ENCODE measurements at regions not wholly inside any gene's neighbourhood (a gene's known extent, or its start where the extent isn't known, plus 50 kb on each side); places are given as distances from the start of the nearest gene placed in this dataset.
A peak's percentile ranks its signal among the peaks of the same experiment; 100 is the strongest.

DNA sequence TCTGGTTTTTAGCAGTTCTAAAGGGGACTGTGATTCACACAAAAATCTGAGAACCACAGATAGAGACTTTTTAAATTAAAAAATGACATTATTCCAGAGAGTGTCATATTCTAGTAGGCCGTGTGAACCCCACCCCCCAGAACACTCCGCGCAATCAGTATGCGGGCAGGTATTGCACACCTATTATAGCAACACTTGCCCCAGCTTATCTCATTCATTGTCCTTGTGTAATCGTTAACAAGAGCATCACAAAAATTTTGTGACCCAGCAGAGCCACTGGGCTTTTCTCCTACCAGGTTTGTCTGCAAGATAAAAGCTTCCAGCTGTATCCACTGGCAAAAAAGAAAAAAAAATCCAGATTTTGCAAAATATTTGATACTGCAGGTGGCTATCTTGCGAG is 394.1 kb upstream of the SMIM31 start:
- H3K36me3 ChIP-seq (ENCODE audit: control insufficient read depth, insufficient read depth, low read length, severe bottlenecking) = no peaks in the 10 kb centered on the region
- H3K4me3 ChIP-seq (ENCODE audit: low read length) = no peak overlapping the region
- no peaks in the 10 kb centered on the region for H3K4me1 ChIP-seq (ENCODE audit: control insufficient read depth, insufficient read depth, low read length)
- H3K27me3 ChIP-seq (replicated peaks; ENCODE audit: control insufficient read depth, insufficient read depth, low read length) = no peaks in the 10 kb centered on the region
- no peak for DNase-seq (ENCODE audit: low read depth)
- no peak overlapping the region for H3K9ac ChIP-seq (ENCODE audit: low read length)
- no peaks in the 10 kb centered on the region for H3K9me3 ChIP-seq (ENCODE audit: control insufficient read depth, low read length)

DNA sequence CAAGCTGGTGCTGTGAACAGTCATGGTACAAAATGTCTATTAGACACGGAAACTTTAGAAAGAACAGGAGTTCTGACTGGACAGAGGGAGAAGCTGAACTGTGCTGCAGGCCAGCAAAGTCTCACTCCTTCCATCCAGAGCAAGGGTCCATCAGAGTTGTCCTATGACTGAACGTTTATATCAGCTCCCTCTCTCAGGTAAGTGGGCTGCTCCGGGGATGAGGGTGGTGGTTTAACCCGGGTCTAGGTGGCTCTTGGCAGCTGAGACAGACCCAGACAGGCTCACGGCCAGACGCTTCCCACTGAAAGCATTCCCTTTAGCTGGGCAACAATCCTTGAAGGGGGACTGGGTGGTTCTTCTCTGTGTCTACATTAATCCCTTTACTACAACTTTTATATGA is 385.0 kb upstream of the SMIM31 start:
- no peaks in the 10 kb centered on the region for H3K4me1 ChIP-seq (ENCODE audit: control insufficient read depth, insufficient read depth, low read length)
- no peak overlapping the region for H3K9ac ChIP-seq (ENCODE audit: low read length)
- no peaks in the 10 kb centered on the region for H3K36me3 ChIP-seq (ENCODE audit: control insufficient read depth, insufficient read depth, low read length, severe bottlenecking)
- no peak for DNase-seq (ENCODE audit: low read depth)
- no peaks in the 10 kb centered on the region for H3K27me3 ChIP-seq (replicated peaks; ENCODE audit: control insufficient read depth, insufficient read depth, low read length)
- no peaks in the 10 kb centered on the region for H3K9me3 ChIP-seq (ENCODE audit: control insufficient read depth, low read length)
- no peak overlapping the region for H3K4me3 ChIP-seq (ENCODE audit: low read length)

DNA sequence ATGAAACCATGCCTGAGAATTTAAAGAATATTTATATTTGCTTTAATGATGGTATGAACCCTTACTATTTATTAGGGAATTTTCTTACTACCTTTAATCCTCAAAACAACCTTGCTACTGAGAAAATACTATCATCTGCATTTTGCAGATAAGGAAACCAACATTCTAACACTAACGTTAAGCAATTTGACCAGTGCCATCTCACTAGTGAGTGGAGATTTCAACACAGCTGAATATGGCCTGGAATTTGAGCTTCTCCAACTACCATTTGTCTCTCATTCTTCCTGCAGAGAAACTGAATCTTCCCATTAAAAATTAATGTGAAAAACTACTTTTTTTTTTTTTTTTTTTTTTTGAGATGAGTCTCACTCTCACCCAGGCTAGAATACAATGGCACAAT is 380.9 kb upstream of the SMIM31 start:
- H3K27me3 ChIP-seq (replicated peaks; ENCODE audit: control insufficient read depth, insufficient read depth, low read length) = no peaks in the 10 kb centered on the region
- no peak overlapping the region for H3K4me3 ChIP-seq (ENCODE audit: low read length)
- no peak for DNase-seq (ENCODE audit: low read depth)
- H3K9me3 ChIP-seq (ENCODE audit: control insufficient read depth, low read length) = no peaks in the 10 kb centered on the region
- no peaks in the 10 kb centered on the region for H3K4me1 ChIP-seq (ENCODE audit: control insufficient read depth, insufficient read depth, low read length)
- no peak overlapping the region for H3K9ac ChIP-seq (ENCODE audit: low read length)
- H3K36me3 ChIP-seq (ENCODE audit: control insufficient read depth, insufficient read depth, low read length, severe bottlenecking) = no peaks in the 10 kb centered on the region

DNA sequence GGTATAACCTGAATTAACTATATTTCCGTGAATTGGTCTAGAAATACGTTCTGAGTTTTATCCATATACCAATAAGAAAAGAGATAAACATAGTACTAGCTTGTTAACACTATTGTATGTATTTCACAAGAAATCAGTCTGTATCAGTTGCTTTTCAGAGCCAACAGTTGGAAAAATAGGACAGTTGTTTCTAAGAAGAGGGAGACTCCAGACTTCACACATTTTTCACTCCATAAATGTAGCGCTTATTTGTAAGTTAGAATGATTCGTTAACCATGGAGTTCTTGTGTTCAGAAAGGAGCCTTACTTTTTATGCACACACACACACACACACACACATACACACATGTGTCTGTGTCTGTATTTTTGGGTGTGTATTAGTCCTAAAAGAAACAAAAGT is 376.7 kb upstream of the SMIM31 start:
- Histone ChIP-seq H3K36me3 (ENCODE audit: control insufficient read depth, insufficient read depth, low read length, severe bottlenecking) (no peaks in the 10 kb centered on the region), H3K27me3 (replicated peaks; ENCODE audit: control insufficient read depth, insufficient read depth, low read length) (peaks cover 4% of the 10 kb centered on the region), H3K4me1 (ENCODE audit: control insufficient read depth, insufficient read depth, low read length) (no peaks in the 10 kb centered on the region), H3K4me3 (ENCODE audit: low read length) (no peak overlapping the region), H3K9me3 (ENCODE audit: control insufficient read depth, low read length) (no peaks in the 10 kb centered on the region), H3K9ac (ENCODE audit: low read length) (no peak overlapping the region)
- DNase-seq (ENCODE audit: low read depth) = no peak

DNA sequence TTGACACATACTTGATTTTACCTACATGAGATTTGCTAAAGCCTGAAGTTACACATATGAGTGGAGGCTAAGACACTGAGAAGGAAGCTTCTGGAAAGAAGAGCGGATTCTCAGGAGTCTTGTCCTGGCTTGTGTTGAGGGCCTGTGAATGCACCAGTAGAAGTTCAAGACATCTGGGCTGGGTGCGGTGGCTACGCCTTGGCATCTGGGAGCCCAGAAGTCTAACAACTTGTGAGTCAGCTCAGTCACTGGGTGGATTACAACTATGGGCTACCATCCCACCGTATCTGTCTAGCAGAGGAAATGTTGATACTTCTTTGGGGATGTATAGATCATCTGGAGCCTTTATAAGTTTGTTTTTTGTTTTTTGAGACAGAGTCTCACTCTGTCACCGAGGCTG is 375.6 kb upstream of the SMIM31 start:
- Histone ChIP-seq H3K4me3 (ENCODE audit: low read length) (no peak overlapping the region), H3K4me1 (ENCODE audit: control insufficient read depth, insufficient read depth, low read length) (peaks cover under 1% of the 10 kb centered on the region), H3K9ac (ENCODE audit: low read length) (no peak overlapping the region), H3K36me3 (ENCODE audit: control insufficient read depth, insufficient read depth, low read length, severe bottlenecking) (no peaks in the 10 kb centered on the region), H3K27me3 (replicated peaks; ENCODE audit: control insufficient read depth, insufficient read depth, low read length) (peaks cover 14% of the 10 kb centered on the region), H3K9me3 (ENCODE audit: control insufficient read depth, low read length) (no peaks in the 10 kb centered on the region)
- DNase-seq (ENCODE audit: low read depth) = no peak

DNA sequence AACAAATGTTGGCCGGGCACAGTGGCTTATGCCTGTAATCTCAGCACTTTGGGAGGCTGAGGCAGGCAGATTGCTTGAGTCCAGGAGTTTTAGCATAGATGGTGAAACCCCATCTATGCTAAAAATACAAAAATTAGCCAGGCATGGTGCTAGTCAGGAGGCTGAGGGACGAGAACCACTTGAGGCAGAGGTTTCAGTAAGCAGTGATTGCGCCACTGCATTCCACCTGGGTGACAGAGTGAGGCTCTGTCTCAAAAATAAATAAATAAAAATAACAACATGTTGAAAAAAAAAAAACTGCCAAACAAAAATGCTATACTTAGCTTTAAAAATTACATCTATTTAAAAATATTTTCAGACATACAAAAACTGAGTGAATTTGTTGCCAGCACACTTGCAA is 374.2 kb upstream of the SMIM31 start:
- Histone ChIP-seq H3K27me3 (replicated peaks; ENCODE audit: control insufficient read depth, insufficient read depth, low read length) (peaks cover 26% of the 10 kb centered on the region), H3K9ac (ENCODE audit: low read length) (no peak overlapping the region), H3K4me1 (ENCODE audit: control insufficient read depth, insufficient read depth, low read length) (peaks cover 4% of the 10 kb centered on the region), H3K36me3 (ENCODE audit: control insufficient read depth, insufficient read depth, low read length, severe bottlenecking) (no peaks in the 10 kb centered on the region), H3K9me3 (ENCODE audit: control insufficient read depth, low read length) (no peaks in the 10 kb centered on the region), H3K4me3 (ENCODE audit: low read length) (no peak overlapping the region)
- DNase-seq (ENCODE audit: low read depth) = no peak

DNA sequence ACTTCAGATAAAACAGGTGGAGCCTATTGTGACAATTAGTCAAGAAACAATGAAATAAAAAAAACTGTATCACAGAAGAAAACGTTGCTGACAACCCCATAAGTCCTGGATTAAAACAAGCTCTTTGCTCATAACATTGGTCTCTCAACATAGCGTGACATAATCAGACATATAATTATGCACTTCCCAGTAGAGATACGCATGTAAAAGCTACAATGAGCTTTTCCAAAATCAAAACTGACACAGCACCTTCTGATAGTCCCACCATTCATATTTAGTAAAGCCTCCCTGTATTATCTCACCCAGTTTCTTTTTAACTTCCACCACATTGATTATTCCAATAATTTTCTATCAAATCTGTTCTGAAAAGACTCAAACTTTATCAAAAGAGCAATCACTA is 372.1 kb upstream of the SMIM31 start:
- no peaks in the 10 kb centered on the region for H3K36me3 ChIP-seq (ENCODE audit: control insufficient read depth, insufficient read depth, low read length, severe bottlenecking)
- H3K9ac ChIP-seq (ENCODE audit: low read length) = no peak overlapping the region
- H3K9me3 ChIP-seq (ENCODE audit: control insufficient read depth, low read length) = no peaks in the 10 kb centered on the region
- H3K4me3 ChIP-seq (ENCODE audit: low read length) = no peak overlapping the region
- peaks cover 4% of the 10 kb centered on the region for H3K4me1 ChIP-seq (ENCODE audit: control insufficient read depth, insufficient read depth, low read length)
- DNase-seq (ENCODE audit: low read depth) = no peak
- peaks cover 35% of the 10 kb centered on the region for H3K27me3 ChIP-seq (replicated peaks; ENCODE audit: control insufficient read depth, insufficient read depth, low read length)

DNA sequence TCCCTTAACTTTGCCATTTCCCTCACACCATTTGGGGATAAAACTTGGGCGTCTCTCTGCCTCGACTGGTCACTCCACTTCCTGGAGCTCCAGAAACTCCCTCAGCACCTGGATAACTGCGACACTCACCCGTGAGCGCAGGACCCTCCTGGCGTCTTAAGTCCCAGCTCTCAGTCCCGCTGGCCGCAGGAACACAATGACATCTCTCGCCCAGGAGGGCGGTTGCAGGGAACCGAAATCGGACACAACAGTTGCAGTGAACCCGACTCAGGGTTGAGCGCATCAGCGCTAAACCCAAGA is 370.9 kb upstream of the SMIM31 start:
- Histone ChIP-seq H3K4me1 (ENCODE audit: control insufficient read depth, insufficient read depth, low read length) (peaks cover 4% of the 10 kb centered on the region), H3K27me3 (replicated peaks; ENCODE audit: control insufficient read depth, insufficient read depth, low read length) (peaks cover 35% of the 10 kb centered on the region), H3K4me3 (ENCODE audit: low read length) (peak overlapping the region; percentile 74), H3K9ac (ENCODE audit: low read length) (no peak overlapping the region), H3K9me3 (ENCODE audit: control insufficient read depth, low read length) (no peaks in the 10 kb centered on the region), H3K36me3 (ENCODE audit: control insufficient read depth, insufficient read depth, low read length, severe bottlenecking) (no peaks in the 10 kb centered on the region)
- DNase-seq (ENCODE audit: low read depth) = no peak

DNA sequence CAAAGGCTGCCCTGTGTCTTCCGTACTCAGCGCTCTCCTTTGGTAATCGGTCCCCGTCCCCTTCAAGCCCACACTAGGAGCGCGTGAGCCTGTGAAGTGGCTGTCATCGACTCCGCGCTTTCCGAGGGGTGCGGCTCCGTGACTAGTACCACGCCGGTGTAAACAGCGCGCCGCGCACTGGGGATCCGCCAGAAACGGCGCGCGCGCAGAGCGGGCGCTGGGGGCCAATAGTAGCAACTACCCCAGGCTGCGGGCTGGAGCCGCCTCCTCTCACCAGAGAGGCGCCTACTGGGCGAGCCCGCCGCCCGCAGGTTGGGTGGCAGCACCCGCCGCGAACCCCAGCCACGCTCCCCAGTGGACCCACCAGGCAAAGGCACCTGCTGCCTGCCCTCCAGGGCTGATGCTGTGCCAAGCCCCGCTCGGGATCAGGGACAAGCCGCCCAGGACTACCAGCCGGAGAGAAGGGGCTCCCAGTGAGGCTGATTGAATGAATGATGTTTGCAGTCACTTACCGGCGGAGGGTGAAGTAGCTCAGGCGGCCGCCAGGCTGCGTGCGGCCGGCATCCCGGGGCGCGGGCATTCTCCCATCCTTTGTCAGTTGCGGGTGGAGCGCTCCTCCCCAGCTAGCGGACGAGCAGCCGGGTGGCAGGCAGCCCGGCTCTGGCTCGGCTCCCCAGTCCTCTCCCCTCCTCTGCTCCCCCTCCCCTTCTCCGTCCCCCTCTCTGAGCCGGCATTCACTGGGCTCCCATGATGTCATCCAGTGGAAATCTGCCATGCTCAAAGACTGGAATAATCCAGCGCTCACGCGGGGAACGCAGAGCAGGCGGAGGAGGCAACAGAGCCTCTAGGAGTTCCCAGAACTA is 370.3 kb upstream of the SMIM31 start:
- H3K27me3 ChIP-seq (replicated peaks; ENCODE audit: control insufficient read depth, insufficient read depth, low read length) = peaks cover 35% of the 10 kb centered on the region
- H3K9me3 ChIP-seq (ENCODE audit: control insufficient read depth, low read length) = no peaks in the 10 kb centered on the region
- H3K36me3 ChIP-seq (ENCODE audit: control insufficient read depth, insufficient read depth, low read length, severe bottlenecking) = no peaks in the 10 kb centered on the region
- no peak overlapping the region for H3K9ac ChIP-seq (ENCODE audit: low read length)
- DNase-seq (ENCODE audit: low read depth) = no peak
- H3K4me1 ChIP-seq (ENCODE audit: control insufficient read depth, insufficient read depth, low read length) = peaks cover 4% of the 10 kb centered on the region
- H3K4me3 ChIP-seq (ENCODE audit: low read length) = peak overlapping the region; percentile 74

DNA sequence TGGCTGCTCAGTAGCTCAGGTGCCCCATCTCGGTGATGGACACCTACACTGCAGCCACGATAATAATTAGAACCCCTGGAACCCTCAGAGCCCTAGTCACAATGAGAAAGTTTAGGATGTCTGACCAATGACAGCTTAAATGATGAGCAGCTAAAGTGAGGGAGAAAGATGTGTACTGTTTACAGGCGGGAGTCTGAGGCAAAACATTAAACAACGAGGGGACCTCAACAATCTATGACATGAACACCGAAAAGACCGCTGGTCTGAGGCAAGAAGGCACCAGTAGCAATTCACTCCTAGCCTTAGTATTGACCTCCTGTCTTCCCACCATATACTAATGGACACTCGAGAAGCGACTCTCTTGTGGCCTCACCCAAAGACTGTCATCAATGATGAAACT is 369.5 kb upstream of the SMIM31 start:
- no peak overlapping the region for H3K4me3 ChIP-seq (ENCODE audit: low read length)
- no peaks in the 10 kb centered on the region for H3K36me3 ChIP-seq (ENCODE audit: control insufficient read depth, insufficient read depth, low read length, severe bottlenecking)
- H3K4me1 ChIP-seq (ENCODE audit: control insufficient read depth, insufficient read depth, low read length) = peaks cover 4% of the 10 kb centered on the region
- peaks cover 35% of the 10 kb centered on the region for H3K27me3 ChIP-seq (replicated peaks; ENCODE audit: control insufficient read depth, insufficient read depth, low read length)
- no peaks in the 10 kb centered on the region for H3K9me3 ChIP-seq (ENCODE audit: control insufficient read depth, low read length)
- DNase-seq (ENCODE audit: low read depth) = no peak
- H3K9ac ChIP-seq (ENCODE audit: low read length) = no peak overlapping the region

DNA sequence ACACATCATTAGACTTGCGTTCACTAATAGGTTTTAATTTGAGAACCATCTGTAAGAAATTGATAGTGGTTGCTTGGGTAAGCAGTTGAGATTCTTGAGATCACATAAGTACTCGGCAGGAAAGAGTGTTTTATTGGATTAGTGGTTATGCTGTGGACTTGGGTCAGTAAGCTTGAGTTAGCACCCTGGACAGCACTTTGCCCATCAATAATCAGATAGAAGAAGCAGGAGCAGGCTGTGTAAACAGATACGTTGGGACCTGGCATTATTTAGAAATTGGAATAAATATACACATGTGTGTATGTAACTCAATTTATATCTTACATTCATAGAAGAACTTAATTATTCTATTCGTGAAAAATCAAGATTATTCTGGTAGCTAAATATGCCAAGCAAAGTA is 357.5 kb upstream of the SMIM31 start:
- Histone ChIP-seq H3K27me3 (replicated peaks; ENCODE audit: control insufficient read depth, insufficient read depth, low read length) (no peaks in the 10 kb centered on the region), H3K36me3 (ENCODE audit: control insufficient read depth, insufficient read depth, low read length, severe bottlenecking) (no peaks in the 10 kb centered on the region), H3K4me3 (ENCODE audit: low read length) (no peak overlapping the region), H3K9me3 (ENCODE audit: control insufficient read depth, low read length) (no peaks in the 10 kb centered on the region), H3K4me1 (ENCODE audit: control insufficient read depth, insufficient read depth, low read length) (no peaks in the 10 kb centered on the region), H3K9ac (ENCODE audit: low read length) (no peak overlapping the region)
- DNase-seq (ENCODE audit: low read depth) = no peak

DNA sequence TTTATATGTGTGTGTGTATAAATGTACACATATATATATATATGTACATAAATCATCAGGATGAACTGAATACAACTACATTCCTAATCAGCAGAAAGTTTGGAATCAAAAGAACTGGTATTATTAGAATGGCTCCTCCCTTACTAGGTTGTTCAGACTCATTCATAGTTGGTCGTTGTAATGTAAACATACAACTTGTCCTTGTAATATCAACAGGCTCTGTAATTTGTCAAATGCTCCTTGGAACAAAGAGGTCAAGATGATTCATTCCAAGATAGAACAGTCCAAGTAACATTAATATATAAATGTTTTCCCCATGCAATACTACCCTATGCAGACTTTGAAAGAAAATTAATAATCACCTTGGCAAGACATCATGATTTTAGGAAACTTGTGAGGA is 351.4 kb upstream of the SMIM31 start:
- Histone ChIP-seq H3K36me3 (ENCODE audit: control insufficient read depth, insufficient read depth, low read length, severe bottlenecking) (no peaks in the 10 kb centered on the region), H3K9me3 (ENCODE audit: control insufficient read depth, low read length) (no peaks in the 10 kb centered on the region)
- DNase-seq (ENCODE audit: low read depth) = no peak

More for the DNA sequence above, 351.4 kb upstream of the SMIM31 start:
- H3K27me3 ChIP-seq (replicated peaks; ENCODE audit: control insufficient read depth, insufficient read depth, low read length) = no peaks in the 10 kb centered on the region
- H3K9ac ChIP-seq (ENCODE audit: low read length) = no peak overlapping the region
- H3K4me1 ChIP-seq (ENCODE audit: control insufficient read depth, insufficient read depth, low read length) = no peaks in the 10 kb centered on the region
- no peak overlapping the region for H3K4me3 ChIP-seq (ENCODE audit: low read length)

Data from adipocyte (in vitro differentiated cells).